Neural progenitor cell (in vitro differentiated cells): ENCODE measurements at regions not wholly inside any gene's neighbourhood (a gene's known extent, or its start where the extent isn't known, plus 50 kb on each side); places are given as distances from the start of the nearest gene placed in this dataset.

Experiments
- DNase-seq: peaks from one replicate; pipeline ENCODE4 v3.0.0-alpha.2; 2016; ENCODE audit warnings: low spot score
- H2AFZ ChIP-seq: fragments of 200-600 bp; sonication (generic); replicated peaks from 2 replicates; pipeline ENCODE4 v1.6.1; 2016; ENCODE audit warnings: antibody characterized with exemption
- H3F3A ChIP-seq: fragments of 200-600 bp; sonication (generic); 2 replicates; pipeline ENCODE4 v1.6.1; 2016; ENCODE audit warnings: antibody characterized with exemption, low read depth
- H3K27ac ChIP-seq: fragments of 200-600 bp; sonication (generic); 2 replicates; pipeline ENCODE4 v1.5.1; 2016; ENCODE audit warnings: mild to moderate bottlenecking
- H3K27me3 ChIP-seq: fragments of 200-600 bp; sonication (generic); 2 replicates; pipeline ENCODE4 v1.6.1; 2016; ENCODE audit warnings: mild to moderate bottlenecking, moderate library complexity
- H3K36me3 ChIP-seq: fragments of 200-600 bp; sonication (generic); 2 replicates; pipeline ENCODE4 v1.5.1; 2016
- H3K4me1 ChIP-seq: fragments of 200-600 bp; sonication (generic); 2 replicates; pipeline ENCODE4 v1.6.1; 2016; ENCODE audit warnings: mixed run types
- H3K4me2 ChIP-seq: fragments of 200-600 bp; sonication (generic); 2 replicates; pipeline ENCODE4 v1.6.1; 2016
- H3K4me3 ChIP-seq: fragments of 200-600 bp; sonication (generic); 2 replicates; pipeline ENCODE4 v1.5.1; 2016
- H3K79me2 ChIP-seq: fragments of 200-600 bp; sonication (generic); 2 replicates; pipeline ENCODE4 v1.6.1; 2016; ENCODE audit warnings: low read depth
- H3K9ac ChIP-seq: fragments of 200-600 bp; sonication (generic); 2 replicates; pipeline ENCODE4 v1.6.1; 2016
- H3K9me3 ChIP-seq: fragments of 200-600 bp; sonication (generic); 2 replicates; pipeline ENCODE4 v1.5.1; 2016; ENCODE audit warnings: low read depth
- H4K20me1 ChIP-seq: fragments of 200-600 bp; sonication (generic); 2 replicates; pipeline ENCODE4 v1.6.1; 2016; ENCODE audit warnings: low read depth
- H3K27ac Mint-ChIP-seq: 3 replicates; pipeline ENCODE4 v1.8.0; 2021; ENCODE audit warnings: mixed read lengths
- H3K27me3 Mint-ChIP-seq: 2 replicates; pipeline ENCODE4 v1.8.0; 2022; ENCODE audit warnings: low read depth, mild to moderate bottlenecking, inconsistent platforms, moderate library complexity, mixed read lengths; ENCODE audit not compliant: insufficient read depth
- H3K36me3 Mint-ChIP-seq: 3 replicates; pipeline ENCODE4 v1.8.0; 2021; ENCODE audit warnings: mixed read lengths
- H3K4me1 Mint-ChIP-seq: 3 replicates; pipeline ENCODE4 v1.8.0; 2021; ENCODE audit warnings: mixed read lengths
- H3K4me3 Mint-ChIP-seq: 3 replicates; pipeline ENCODE4 v1.8.0; 2021; ENCODE audit warnings: mild to moderate bottlenecking, moderate library complexity, mixed read lengths
- H3K9me3 Mint-ChIP-seq: 3 replicates; pipeline ENCODE4 v1.8.0; 2020; ENCODE audit warnings: mixed read lengths
- CTCF ChIP-seq: fragments of 200-600 bp; sonication (generic); IDR thresholded peaks from 2 replicates; pipeline ENCODE4 v1.5.1; 2017; ENCODE audit warnings: antibody characterized with exemption, mild to moderate bottlenecking
- EZH2 ChIP-seq: fragments of 200-600 bp; sonication (generic); IDR thresholded peaks from 2 replicates; pipeline ENCODE4 v1.6.1; 2017; ENCODE audit warnings: antibody characterized with exemption, mild to moderate bottlenecking, moderate library complexity
- EZH2phosphoT487 ChIP-seq: fragments of 200-600 bp; sonication (generic); IDR thresholded peaks from 2 replicates; pipeline ENCODE4 v1.6.1; 2017; ENCODE audit warnings: antibody characterized with exemption

GRCh38 chr4:28241021-28241420 lies 1380.4 kb downstream of the STIM2 start:
- H3K79me2 ChIP-seq: no peaks in the 10 kb centered on the region
- peaks cover 23% of the 10 kb centered on the region for H3K4me1 Mint-ChIP-seq
- no peaks in the 10 kb centered on the region for H3K4me1 ChIP-seq
- no peak overlapping the region for H3K9ac ChIP-seq
- DNase-seq: no peak
- H3F3A ChIP-seq: no peaks in the 10 kb centered on the region
- no peak overlapping the region for H3K27ac ChIP-seq
- no peak overlapping the region for H3K27ac Mint-ChIP-seq
- H3K36me3 ChIP-seq: no peaks in the 10 kb centered on the region
- no peaks in the 10 kb centered on the region for H3K27me3 Mint-ChIP-seq
- no peaks in the 10 kb centered on the region for H3K9me3 ChIP-seq
- no peak overlapping the region for H2AFZ ChIP-seq
- H3K9me3 Mint-ChIP-seq: peaks cover 2% of the 10 kb centered on the region
- no peak for TF ChIP-seq EZH2
- no peak for TF ChIP-seq CTCF
- TF ChIP-seq EZH2phosphoT487: no peak
- no peaks in the 10 kb centered on the region for H3K27me3 ChIP-seq
- H3K36me3 Mint-ChIP-seq: no peaks in the 10 kb centered on the region
- H3K4me3 ChIP-seq: no peak overlapping the region
- no peaks in the 10 kb centered on the region for H4K20me1 ChIP-seq
- no peak overlapping the region for H3K4me3 Mint-ChIP-seq
- no peak overlapping the region for H3K4me2 ChIP-seq

- Mint-ChIP-seq H3K4me1 (no peaks in the 10 kb centered on the region), H3K27ac (no peak overlapping the region), H3K4me3 (no peak overlapping the region), H3K9me3 (peaks cover 7% of the 10 kb centered on the region), H3K27me3 (peaks cover 2% of the 10 kb centered on the region), H3K36me3 (no peaks in the 10 kb centered on the region)
- H3K79me2 ChIP-seq: no peaks in the 10 kb centered on the region
- TF ChIP-seq EZH2 (no peak), EZH2phosphoT487 (no peak), CTCF (no peak)
- H3K9ac ChIP-seq: no peak overlapping the region
- no peak for DNase-seq
- H3K36me3 ChIP-seq: no peaks in the 10 kb centered on the region
- no peak overlapping the region for H3K4me2 ChIP-seq
- no peaks in the 10 kb centered on the region for H4K20me1 ChIP-seq
- H3K4me3 ChIP-seq: no peak overlapping the region
- no peaks in the 10 kb centered on the region for H3K27me3 ChIP-seq
- H3K27ac ChIP-seq: no peak overlapping the region
- H3F3A ChIP-seq: no peaks in the 10 kb centered on the region
- H3K9me3 ChIP-seq: no peaks in the 10 kb centered on the region
- H2AFZ ChIP-seq: no peak overlapping the region
- H3K4me1 ChIP-seq: no peaks in the 10 kb centered on the region
Measured at GRCh38 chr4:28247805-28248204, 1387.2 kb downstream of the STIM2 start.

DNA sequence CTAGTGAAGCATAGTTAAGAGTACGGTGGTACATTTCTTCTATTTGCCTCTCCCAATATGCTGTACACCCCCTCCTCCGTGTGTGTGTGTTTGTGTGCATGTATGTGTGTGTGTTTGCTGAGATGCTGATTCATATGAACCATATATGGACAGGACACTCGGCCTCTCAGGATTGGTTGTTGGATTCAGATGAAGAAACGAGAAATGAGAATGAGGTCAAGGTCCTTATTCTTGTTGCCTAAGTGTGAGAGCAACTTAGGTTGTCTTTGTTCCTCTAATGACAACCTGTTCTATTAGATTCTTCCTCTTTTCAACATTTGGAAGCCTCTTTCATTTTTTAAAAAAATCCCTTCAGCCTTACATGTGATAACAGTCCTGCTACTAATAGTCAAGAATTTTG lies 1387.6 kb downstream of the STIM2 start:
- no peak for DNase-seq
- no peak overlapping the region for H3K27ac Mint-ChIP-seq
- Histone ChIP-seq H3K27me3 (no peaks in the 10 kb centered on the region), H3K9me3 (no peaks in the 10 kb centered on the region), H3K4me1 (no peaks in the 10 kb centered on the region), H3K9ac (no peak overlapping the region), H3K79me2 (no peaks in the 10 kb centered on the region), H3K4me3 (no peak overlapping the region), H3F3A (no peaks in the 10 kb centered on the region), H3K36me3 (no peaks in the 10 kb centered on the region), H3K4me2 (no peak overlapping the region), H3K27ac (no peak overlapping the region), H4K20me1 (no peaks in the 10 kb centered on the region), H2AFZ (no peak overlapping the region)
- H3K27me3 Mint-ChIP-seq: peaks cover 2% of the 10 kb centered on the region
- TF ChIP-seq CTCF: no peak
- H3K4me1 Mint-ChIP-seq: no peaks in the 10 kb centered on the region
- H3K4me3 Mint-ChIP-seq: no peak overlapping the region
- H3K9me3 Mint-ChIP-seq: peaks cover 7% of the 10 kb centered on the region
- no peaks in the 10 kb centered on the region for H3K36me3 Mint-ChIP-seq

DNA sequence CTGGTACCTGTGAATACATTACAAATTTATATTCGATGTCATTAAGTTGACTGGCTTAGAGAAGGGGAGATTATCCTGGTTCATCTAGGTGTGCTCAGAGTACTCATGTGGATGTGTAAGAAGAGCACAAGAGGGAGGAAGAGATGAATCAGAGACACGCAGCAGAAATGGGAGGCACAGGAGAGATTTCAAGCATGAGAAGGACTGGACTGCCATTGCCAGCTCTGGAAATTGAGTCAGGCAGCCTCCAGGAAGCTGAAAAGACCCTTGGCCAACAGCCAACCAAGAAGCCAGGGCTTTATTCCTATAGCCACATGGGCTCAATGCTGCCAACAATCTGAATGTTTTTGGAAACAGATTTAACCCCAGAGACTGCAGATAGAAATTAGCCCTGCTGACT lies 1390.0 kb downstream of the STIM2 start:
- no peak overlapping the region for H3K27ac ChIP-seq
- H2AFZ ChIP-seq: no peak overlapping the region
- H3K4me3 ChIP-seq: no peak overlapping the region
- Mint-ChIP-seq H3K4me3 (no peak overlapping the region), H3K9me3 (peaks cover 17% of the 10 kb centered on the region), H3K36me3 (peaks cover 4% of the 10 kb centered on the region), H3K27me3 (peaks cover 2% of the 10 kb centered on the region), H3K4me1 (no peaks in the 10 kb centered on the region), H3K27ac (no peak overlapping the region)
- no peaks in the 10 kb centered on the region for H3F3A ChIP-seq
- no peaks in the 10 kb centered on the region for H3K9me3 ChIP-seq
- no peaks in the 10 kb centered on the region for H3K27me3 ChIP-seq
- H3K4me2 ChIP-seq: no peak overlapping the region
- TF ChIP-seq EZH2phosphoT487 (no peak), CTCF (no peak), EZH2 (no peak)
- no peak overlapping the region for H3K9ac ChIP-seq
- H3K79me2 ChIP-seq: no peaks in the 10 kb centered on the region
- no peak for DNase-seq
- no peaks in the 10 kb centered on the region for H3K4me1 ChIP-seq
- no peaks in the 10 kb centered on the region for H3K36me3 ChIP-seq
- no peaks in the 10 kb centered on the region for H4K20me1 ChIP-seq
